Upper lobe of left lung (tissue), 6 donors: ENCODE measurements at regions not wholly inside any gene's neighbourhood (a gene's known extent, or its start where the extent isn't known, plus 50 kb on each side); places are given as distances from the start of the nearest gene placed in this dataset.
"Not testable (repeated sequence)": the region's sequence is repeated elsewhere in the genome, so short reads cannot be mapped to it uniquely, and the experiment has no call there.

Experiments used
- ATAC-seq, 2 donors: fragments of 200-7000 bp; cut with Tn5 transposase; one replicate each; pipeline ENCODE4 v1.9.1; 2022; ENCODE audit warnings: mild to moderate bottlenecking in 2 of 2, moderate library complexity in 2 of 2; ENCODE audit not compliant: low FRiP score in 2 of 2
- DNase-seq, 2 donors: peaks; one replicate each; pipeline ENCODE4 v3.0.0-alpha.2; 2019 to 2020
- H3K27ac ChIP-seq, 4 donors: fragments of 200-600 bp; sonication (generic); one replicate each; pipeline ENCODE4 v1.5.1; 2016 to 2019
- H3K27me3 ChIP-seq, 4 donors: fragments of 200-600 bp; sonication (generic); one replicate each; pipeline ENCODE4 v1.5.1; 2017 to 2019
- H3K36me3 ChIP-seq, 4 donors: fragments of 200-600 bp; sonication (generic); one replicate each; pipeline ENCODE4 v1.5.1; 2016 to 2019
- H3K4me1 ChIP-seq, 4 donors: fragments of 200-600 bp; sonication (generic); one replicate each; pipeline ENCODE4 v1.5.1; 2018 to 2019
- H3K4me3 ChIP-seq, 4 donors: fragments of 200-600 bp; sonication (generic); one replicate each; pipeline ENCODE4 v1.5.1; 2017 to 2019; ENCODE audit warnings: mild to moderate bottlenecking in 2 of 4, moderate library complexity in 1 of 4
- H3K9me3 ChIP-seq, 4 donors: fragments of 200-600 bp; sonication (generic); one replicate each; pipeline ENCODE4 v1.5.1; 2018 to 2019
- CTCF ChIP-seq, 6 experiments: fragments of 450-650 bp in 4 of 6; fragments of 200-600 bp in 2 of 6; sonication (generic) in 2 of 6; IDR thresholded peaks; one replicate each; pipeline ENCODE4 v1.5.1; 2016 to 2019; ENCODE audit warnings: antibody characterized with exemption in 6 of 6
- EP300 ChIP-seq, 4 donors: sonication (generic); formaldehyde crosslinking; IDR thresholded peaks; one replicate each; pipeline ENCODE4 v1.5.1; 2017; ENCODE audit warnings: antibody characterized with exemption in 4 of 4, control low read depth in 2 of 4
- POLR2A ChIP-seq, 4 donors: fragments of 450-650 bp; IDR thresholded peaks; one replicate each; pipeline ENCODE4 v1.5.1; 2016 to 2017; ENCODE audit warnings: antibody characterized with exemption in 4 of 4, mild to moderate bottlenecking in 2 of 4
- POLR2AphosphoS5 ChIP-seq, 2 donors: sonication (generic); formaldehyde crosslinking; IDR thresholded peaks; one replicate each; pipeline ENCODE4 v1.5.1; 2017; ENCODE audit warnings: antibody characterized with exemption in 2 of 2
- WGBS, 2 donors: methylation state at CpG; one replicate each; pipeline ENCODE4 v1.1.5; 2017 to 2018; 5-methylcytosine and 5-hydroxymethylcytosine counted together
- donor health status: DM: no; HTN: no; CAD: no; lungs with moderate emphysema.
- donor health status: DM: no; HTN: yes; CAD: no; lungs with severe emphysema.

GRCh38 chr4:169922632-169923276 lies 103.4 kb downstream of the MFAP3L start:
- no peak for TF ChIP-seq POLR2AphosphoS5 (IDR thresholded peaks at IDR 0.05)
- no peak for TF ChIP-seq POLR2A (IDR thresholded peaks at IDR 0.05)
- no peak for TF ChIP-seq CTCF (IDR thresholded peaks at IDR 0.05)
- TF ChIP-seq EP300 (IDR thresholded peaks at IDR 0.05): no peak
- H3K9me3 ChIP-seq: peaks cover 0 to under 1% (median under 1%) of the 10 kb centered on the region in 4 donors
- H3K4me3 ChIP-seq: no peak overlapping the region
- peak in 1 of 2 donors; percentile 31 for ATAC-seq
- no peaks in the 10 kb centered on the region for H3K4me1 ChIP-seq
- DNase-seq: peak in 1 of 2 donors; percentile 33
- H3K36me3 ChIP-seq: no peaks in the 10 kb centered on the region
- 44 to 47% methylated on average over 3 of the region's 3 CpGs for WGBS, 2 donors
- H3K27ac ChIP-seq: no peak overlapping the region
- H3K27me3 ChIP-seq: no peaks in the 10 kb centered on the region

- H3K36me3 ChIP-seq: no peaks in the 10 kb centered on the region
- DNase-seq: no peak
- H3K27me3 ChIP-seq: no peaks in the 10 kb centered on the region
- WGBS, 2 donors: 53 to 56% methylated on average over 1 of the region's 1 CpG
- no peak overlapping the region for H3K4me3 ChIP-seq
- H3K9me3 ChIP-seq: peaks cover 0 to 10% (median 4%) of the 10 kb centered on the region in 4 donors
- TF ChIP-seq EP300 (IDR thresholded peaks at IDR 0.05) (no peak), POLR2A (IDR thresholded peaks at IDR 0.05) (no peak), CTCF (IDR thresholded peaks at IDR 0.05) (no peak), POLR2AphosphoS5 (IDR thresholded peaks at IDR 0.05) (no peak)
- H3K27ac ChIP-seq: no peak overlapping the region
- no peak for ATAC-seq
- no peaks in the 10 kb centered on the region for H3K4me1 ChIP-seq
Observed at GRCh38 chr4:169921732-169922131, 104.5 kb downstream of the MFAP3L start.

- no peak for ATAC-seq
- H3K4me3 ChIP-seq: no peak overlapping the region
- no peak overlapping the region for H3K27ac ChIP-seq
- WGBS, 2 donors: 83 to 86% methylated on average over 9 of the region's 9 CpGs
- no peaks in the 10 kb centered on the region for H3K36me3 ChIP-seq
- DNase-seq: no peak
- no peak for TF ChIP-seq POLR2AphosphoS5 (IDR thresholded peaks at IDR 0.05)
- no peak for TF ChIP-seq EP300 (IDR thresholded peaks at IDR 0.05)
- no peak for TF ChIP-seq POLR2A (IDR thresholded peaks at IDR 0.05)
- no peak for TF ChIP-seq CTCF (IDR thresholded peaks at IDR 0.05)
- no peaks in the 10 kb centered on the region for H3K27me3 ChIP-seq
- H3K9me3 ChIP-seq: peaks cover 0 to 15% (median 4%) of the 10 kb centered on the region in 4 donors
- no peaks in the 10 kb centered on the region for H3K4me1 ChIP-seq
Observed at GRCh38 chr4:169921237-169921636, 105.0 kb downstream of the MFAP3L start.

GRCh38 chr4:169919194-169920124 lies 106.7 kb downstream of the MFAP3L start:
- peaks cover 0 to 16% (median 4%) of the 10 kb centered on the region in 4 donors for H3K9me3 ChIP-seq
- not testable (repeated sequence) for DNase-seq, H3K4me1 ChIP-seq, H3K27ac ChIP-seq, H3K4me3 ChIP-seq, H3K27me3 ChIP-seq, H3K36me3 ChIP-seq, ATAC-seq
- WGBS, 2 donors: 71 to 72% methylated on average over 12 of the region's 12 CpGs

- no peaks in the 10 kb centered on the region for H3K4me1 ChIP-seq
- peaks cover 0 to 16% (median 4%) of the 10 kb centered on the region in 4 donors for H3K9me3 ChIP-seq
- H3K4me3 ChIP-seq: no peak overlapping the region
- H3K27me3 ChIP-seq: no peaks in the 10 kb centered on the region
- DNase-seq (no peak), ATAC-seq (no peak)
- 83 to 88% methylated on average over 5 of the region's 5 CpGs for WGBS, 2 donors
- no peak overlapping the region for H3K27ac ChIP-seq
- TF ChIP-seq POLR2A (IDR thresholded peaks at IDR 0.05) (no peak), CTCF (IDR thresholded peaks at IDR 0.05) (no peak), POLR2AphosphoS5 (IDR thresholded peaks at IDR 0.05) (no peak), EP300 (IDR thresholded peaks at IDR 0.05) (no peak)
- H3K36me3 ChIP-seq: no peaks in the 10 kb centered on the region
Observed at GRCh38 chr4:169915545-169915944, 110.7 kb downstream of the MFAP3L start.
